IMR-90 (cell line): ENCODE measurements at regions not wholly inside any gene's neighbourhood (a gene's known extent, or its start where the extent isn't known, plus 50 kb on each side); places are given as distances from the start of the nearest gene placed in this dataset.

ENCODE experiments used
- ATAC-seq: fragments of 200-7000 bp; cut with Tn5 transposase; 2 replicates; pipeline ENCODE4 v1.9.1; 2020; ENCODE audit warnings: low read depth, mild to moderate bottlenecking, moderate library complexity
- BruUV-seq: library from RNA; stranded (reverse); fragments of 400-500 nt; replicated peaks from 2 replicates; lab custom pipeline; 2021; lab: Mats Ljungman, UMichigan
- CTCF ChIA-PET: fragments of 300-600 bp; formaldehyde crosslinking; extraction: SDS; loops from one replicate; lab custom pipeline; 2021; ENCODE audit warnings: antibody characterized with exemption; lab: Yijun Ruan, JAX
- POLR2A ChIA-PET: fragments of 300-600 bp; sonication (Branson Sonifier 250); formaldehyde crosslinking; loops from one replicate; lab custom pipeline; 2022; ENCODE audit warnings: antibody characterized with exemption; ENCODE audit not compliant: unreplicated experiment; lab: Charles Lee
- DNase-seq: peaks from one replicate; pipeline ENCODE4 v3.0.0; 2013
- H2AFZ ChIP-seq: replicated peaks from 2 replicates; pipeline ENCODE3; 2013; ENCODE audit warnings: low read length, mild to moderate bottlenecking; ENCODE audit not compliant: poor library complexity
- H2AK5ac ChIP-seq: 2 replicates; pipeline ENCODE4 v1.6.1; 2013; ENCODE audit warnings: low read depth, low read length, inconsistent platforms
- H2AK9ac ChIP-seq: replicated peaks from 2 replicates; pipeline ENCODE3; 2013; ENCODE audit warnings: mild to moderate bottlenecking, low read depth, low read length, moderate library complexity; ENCODE audit not compliant: poor library complexity
- H2BK120ac ChIP-seq: 2 replicates; pipeline ENCODE4 v1.6.1; 2013; ENCODE audit warnings: low read depth, low read length, inconsistent platforms
- H2BK15ac ChIP-seq: 3 replicates; pipeline ENCODE4 v1.6.1; 2013; ENCODE audit warnings: low read depth, low read length, inconsistent platforms
- H2BK20ac ChIP-seq: 2 replicates; pipeline ENCODE4 v1.6.1; 2013; ENCODE audit warnings: low read depth, mild to moderate bottlenecking, inconsistent platforms, low read length, moderate library complexity
- H2BK5ac ChIP-seq: 2 replicates; pipeline ENCODE4 v1.6.1; 2013; ENCODE audit warnings: mild to moderate bottlenecking, low read depth, low read length, inconsistent platforms; ENCODE audit not compliant: poor library complexity, severe bottlenecking
- H3K14ac ChIP-seq: replicated peaks from 2 replicates; pipeline ENCODE4 v1.6.1; 2013; ENCODE audit warnings: low read depth, low read length, inconsistent platforms
- H3K18ac ChIP-seq: 2 replicates; pipeline ENCODE4 v1.6.1; 2013; ENCODE audit warnings: low read depth, low read length, control low read depth
- H3K23ac ChIP-seq: 2 replicates; pipeline ENCODE4 v1.6.1; 2013; ENCODE audit warnings: low read depth, low read length, inconsistent platforms
- H3K27ac ChIP-seq: 2 replicates; pipeline ENCODE4 v1.5.1; 2013; ENCODE audit warnings: mild to moderate bottlenecking, control low read depth, low read length; ENCODE audit not compliant: insufficient read depth
- H3K27me3 ChIP-seq: 2 replicates; pipeline ENCODE4 v1.6.1; 2013; ENCODE audit warnings: low read length; ENCODE audit not compliant: control insufficient read depth, insufficient read depth
- H3K36me3 ChIP-seq: 2 replicates; pipeline ENCODE4 v1.6.1; 2013; ENCODE audit warnings: low read length, mixed read lengths; ENCODE audit not compliant: control insufficient read depth, insufficient read depth
- H3K4ac ChIP-seq: 2 replicates; pipeline ENCODE4 v1.6.1; 2013; ENCODE audit warnings: low read depth, low read length, inconsistent platforms
- H3K4me1 ChIP-seq: 2 replicates; pipeline ENCODE4 v1.6.1; 2013; ENCODE audit warnings: low read length, mixed read lengths; ENCODE audit not compliant: control insufficient read depth, insufficient read depth
- H3K4me2 ChIP-seq: 2 replicates; pipeline ENCODE4 v1.6.1; 2013; ENCODE audit warnings: low read depth, mild to moderate bottlenecking, control low read depth, low read length, moderate library complexity
- H3K4me3 ChIP-seq: 2 replicates; pipeline ENCODE4 v1.5.1; 2013; ENCODE audit warnings: low read depth, mild to moderate bottlenecking, control low read depth, low read length, moderate library complexity; ENCODE audit not compliant: insufficient read depth
- H3K56ac ChIP-seq: 2 replicates; pipeline ENCODE4 v1.6.1; 2013; ENCODE audit warnings: low read length, inconsistent platforms; ENCODE audit not compliant: insufficient read depth; ENCODE audit errors: extremely low read depth
- H3K79me1 ChIP-seq, 2 experiments: 2 replicates each; pipeline ENCODE4 v1.6.1; 2013; ENCODE audit warnings: low read length in 2 of 2, inconsistent platforms in 1 of 2, low read depth in 1 of 2
- H3K9ac ChIP-seq: 2 replicates; pipeline ENCODE4 v1.6.1; 2013; ENCODE audit warnings: low read depth, low read length, control low read depth
- H3K9me1 ChIP-seq: 2 replicates; pipeline ENCODE4 v1.6.1; 2013; ENCODE audit warnings: low read length, inconsistent platforms; ENCODE audit not compliant: insufficient read depth
- H3K9me3 ChIP-seq: 2 replicates; pipeline ENCODE4 v1.6.1; 2013; ENCODE audit warnings: low read length; ENCODE audit not compliant: control insufficient read depth, insufficient read depth
- H4K20me1 ChIP-seq: 2 replicates; pipeline ENCODE4 v1.6.1; 2013; ENCODE audit warnings: low read length, inconsistent platforms; ENCODE audit not compliant: insufficient read depth
- H4K5ac ChIP-seq: 2 replicates; pipeline ENCODE4 v1.6.1; 2013; ENCODE audit warnings: mild to moderate bottlenecking, low read depth, low read length, control low read depth
- H4K8ac ChIP-seq, 2 experiments: 2 replicates each; pipeline ENCODE4 v1.6.1; 2013; ENCODE audit warnings: low read depth in 2 of 2, low read length in 2 of 2, control low read depth in 1 of 2, inconsistent platforms in 1 of 2
- H4K91ac ChIP-seq: 2 replicates; pipeline ENCODE4 v1.6.1; 2013; ENCODE audit warnings: low read depth, low read length, inconsistent platforms; ENCODE audit not compliant: insufficient read depth
- BHLHE40 ChIP-seq: fragments of 150-350 bp; IDR thresholded peaks from 2 replicates; pipeline ENCODE4 v1.6.1; 2016; ENCODE audit warnings: mild to moderate bottlenecking, low read depth, low read length
- CEBPB ChIP-seq: IDR thresholded peaks from 2 replicates; pipeline ENCODE4 v1.6.1; 2012; ENCODE audit warnings: low read depth, low read length, improper control_type of control experiment
- CHD1 ChIP-seq: IDR thresholded peaks from 2 replicates; pipeline ENCODE4 v1.6.1; 2012; ENCODE audit warnings: low read depth, low read length, improper control_type of control experiment
- FOS ChIP-seq: fragments of 150-350 bp; IDR thresholded peaks from 2 replicates; pipeline ENCODE4 v1.6.1; 2016; ENCODE audit warnings: low read depth, low read length
- MAFK ChIP-seq: IDR thresholded peaks from 2 replicates; pipeline ENCODE4 v1.6.1; 2012; ENCODE audit warnings: low read depth, low read length, improper control_type of control experiment
- MAZ ChIP-seq: IDR thresholded peaks from 2 replicates; pipeline ENCODE4 v1.6.1; 2012; ENCODE audit warnings: low read depth, mild to moderate bottlenecking, low read length, improper control_type of control experiment, moderate library complexity, borderline replicate concordance
- NFE2L2 ChIP-seq: fragments of 150-350 bp; IDR thresholded peaks from 2 replicates; pipeline ENCODE4 v1.6.1; 2016; ENCODE audit warnings: low read depth, mild to moderate bottlenecking, low read length
- POLR2A ChIP-seq: IDR thresholded peaks from 2 replicates; pipeline ENCODE4 v1.6.1; 2012; ENCODE audit warnings: mild to moderate bottlenecking, low read depth, low read length
- RAD21 ChIP-seq: IDR thresholded peaks from 2 replicates; pipeline ENCODE4 v1.6.1; 2012; ENCODE audit warnings: low read length, improper control_type of control experiment
- RCOR1 ChIP-seq: IDR thresholded peaks from 2 replicates; pipeline ENCODE4 v1.6.1; 2012; ENCODE audit warnings: mild to moderate bottlenecking, low read length, improper control_type of control experiment; ENCODE audit not compliant: insufficient replicate concordance
- RFX5 ChIP-seq: IDR thresholded peaks from 2 replicates; pipeline ENCODE4 v1.8.0; 2012; ENCODE audit warnings: low read depth, mild to moderate bottlenecking, low read length, moderate library complexity
- SMC3 ChIP-seq: fragments of 150-350 bp; IDR thresholded peaks from 2 replicates; pipeline ENCODE4 v1.6.1; 2016; ENCODE audit warnings: low read depth, mild to moderate bottlenecking, antibody characterized with exemption, low read length, moderate library complexity
- WGBS, 2 experiments: methylation state at CpG; one replicate each; pipeline versions ENCODE4 v1.1.5 to v1.1.7; 2013; ENCODE audit warnings: missing lambda C conversion rate in 2 of 2; ENCODE audit not compliant: insufficient read length in 1 of 2; ENCODE audit errors: extremely low coverage in 2 of 2; 5-methylcytosine and 5-hydroxymethylcytosine counted together
- dilution Hi-C: fragments of 300-500 bp; cut with HindIII; formaldehyde crosslinking; loops from one replicate; pipeline ENCODE4 v1.14.3; 2018; ENCODE audit warnings: low sequenced_read_pairs; ENCODE audit not compliant: unreplicated experiment
- in situ Hi-C: fragments of 300-500 bp; cut with MboI; formaldehyde crosslinking; loops from 3 replicates; pipeline ENCODE4 v1.14.3; 2019; ENCODE audit warnings: low sequenced_read_pairs, inconsistent platforms, mixed read lengths
- intact Hi-C: fragments of 100-400 bp; cut with micrococcal nuclease; formaldehyde crosslinking; loops from 2 replicates; pipeline ENCODE4 v1.10.0; 2022
- TF ChIP-seq, protein P1 (sequence below): fragments of 150-350 bp; IDR thresholded peaks from 2 replicates; pipeline ENCODE4 v1.6.1; 2017; ENCODE audit warnings: mild to moderate bottlenecking, antibody characterized with exemption, low read length, low read depth
- TF ChIP-seq, protein P2 (sequence below): fragments of 150-350 bp; IDR thresholded peaks from 2 replicates; pipeline ENCODE4 v1.6.1; 2016; ENCODE audit warnings: low read depth, mild to moderate bottlenecking, low read length, moderate library complexity, borderline replicate concordance

GRCh38 chr14:53640695-53641094 is 315.9 kb downstream of the BMP4 start:
- Histone ChIP-seq H3K4ac (no peak overlapping the region), H4K5ac (0 out of 2 replicates have a peak overlapping the region, but pooled peaks have one; percentile 41), H2BK120ac (no peak overlapping the region), H4K20me1 (no peaks in the 10 kb centered on the region), H3K18ac (peak overlapping the region; percentile 59; the same call in 1 of the 2 replicates), H3K36me3 (no peaks in the 10 kb centered on the region), H3K4me3 (no peak overlapping the region), H2BK15ac (0 out of 3 replicates have a peak overlapping the region, but pooled peaks have one; percentile 21), H2AK5ac (no peak overlapping the region), H2AK9ac (no peak overlapping the region), H3K4me1 (peaks cover 4% of the 10 kb centered on the region), H3K27ac (no peak overlapping the region), H4K91ac (no peak overlapping the region), H2BK5ac (no peak overlapping the region), H2AFZ (no peak overlapping the region), H3K23ac (no peak overlapping the region), H3K4me2 (no peak overlapping the region; the same call in 1 of the 2 replicates), H3K9me1 (no peaks in the 10 kb centered on the region), H3K56ac (no peak overlapping the region; the same call in 1 of the 2 replicates), H3K9me3 (no peaks in the 10 kb centered on the region), H2BK20ac (no peak overlapping the region), H3K27me3 (peaks cover 9% of the 10 kb centered on the region), H4K8ac (no peak overlapping the region), H3K9ac (no peak overlapping the region), H3K79me1 (no peaks in the 10 kb centered on the region), H3K14ac (0 out of 2 replicates have a peak overlapping the region, but pooled peaks have one; percentile 20)
- no CpG with 5 or more reads among the region's 4 CpGs for WGBS, 2 experiments
- intact Hi-C loops (loop anchor here (10.0 kb wide), 1 partner anchor 694 kb away; no protein-coding TSS in a partner anchor), dilution Hi-C loops (no loop called here), in situ Hi-C loops (no loop called here)
- ATAC-seq = peak; percentile 74
- TF ChIP-seq, protein P1, sequence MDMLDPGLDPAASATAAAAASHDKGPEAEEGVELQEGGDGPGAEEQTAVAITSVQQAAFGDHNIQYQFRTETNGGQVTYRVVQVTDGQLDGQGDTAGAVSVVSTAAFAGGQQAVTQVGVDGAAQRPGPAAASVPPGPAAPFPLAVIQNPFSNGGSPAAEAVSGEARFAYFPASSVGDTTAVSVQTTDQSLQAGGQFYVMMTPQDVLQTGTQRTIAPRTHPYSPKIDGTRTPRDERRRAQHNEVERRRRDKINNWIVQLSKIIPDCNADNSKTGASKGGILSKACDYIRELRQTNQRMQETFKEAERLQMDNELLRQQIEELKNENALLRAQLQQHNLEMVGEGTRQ = no peak
- TF ChIP-seq FOS (no peak), RCOR1 (no peak), NFE2L2 (no peak), RFX5 (no peak), SMC3 (no peak), POLR2A (no peak), RAD21 (no peak), BHLHE40 (no peak), CEBPB (no peak), CHD1 (no peak), MAZ (no peak), MAFK (no peak)
- TF ChIP-seq, protein P2, sequence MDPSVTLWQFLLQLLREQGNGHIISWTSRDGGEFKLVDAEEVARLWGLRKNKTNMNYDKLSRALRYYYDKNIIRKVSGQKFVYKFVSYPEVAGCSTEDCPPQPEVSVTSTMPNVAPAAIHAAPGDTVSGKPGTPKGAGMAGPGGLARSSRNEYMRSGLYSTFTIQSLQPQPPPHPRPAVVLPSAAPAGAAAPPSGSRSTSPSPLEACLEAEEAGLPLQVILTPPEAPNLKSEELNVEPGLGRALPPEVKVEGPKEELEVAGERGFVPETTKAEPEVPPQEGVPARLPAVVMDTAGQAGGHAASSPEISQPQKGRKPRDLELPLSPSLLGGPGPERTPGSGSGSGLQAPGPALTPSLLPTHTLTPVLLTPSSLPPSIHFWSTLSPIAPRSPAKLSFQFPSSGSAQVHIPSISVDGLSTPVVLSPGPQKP = no peak
- DNase-seq = peak; percentile 75
- no TSS peak for BruUV-seq
- POLR2A ChIA-PET = interaction anchor here (0.6 kb wide), 1 partner anchor 13 kb away, joined by 4 read pairs; no protein-coding TSS in a partner anchor
- CTCF ChIA-PET = no interaction called here
